GM06990 (cell line): ENCODE measurements at regions not wholly inside any gene's neighbourhood (a gene's known extent, or its start where the extent isn't known, plus 50 kb on each side); places are given as distances from the start of the nearest gene placed in this dataset.

Experiments used
- DNase-seq: peaks from one replicate; pipeline ENCODE4 v3.0.0-alpha.2; 2011; ENCODE audit not compliant: insufficient read length; ENCODE audit errors: extremely low read depth
- H3K27me3 ChIP-seq: replicated peaks from 2 replicates; pipeline ENCODE4 v1.6.0; 2011; ENCODE audit warnings: low read length; ENCODE audit not compliant: control insufficient read depth, insufficient read depth
- H3K36me3 ChIP-seq: 2 replicates; pipeline ENCODE4 v1.5.1; 2011; ENCODE audit warnings: low read length; ENCODE audit not compliant: control insufficient read depth, insufficient read depth
- H3K4me3 ChIP-seq: replicated peaks from 2 replicates; pipeline ENCODE4 v1.5.1; 2011; ENCODE audit warnings: low read depth, mild to moderate bottlenecking, control low read depth, low read length
- CTCF ChIP-seq: IDR thresholded peaks from 2 replicates; pipeline ENCODE4 v1.5.1; 2011; ENCODE audit warnings: low read length, control low read depth, mild to moderate bottlenecking, inconsistent platforms; ENCODE audit not compliant: insufficient read depth, poor library complexity, severe bottlenecking

- DNase-seq, result no peak
Measured at GRCh38 chr3:117843356-117843755, 1133.8 kb downstream of the TUSC7 start.

GRCh38 chr3:117844676-117845075 is 1135.1 kb downstream of the TUSC7 start:
- H3K27me3 ChIP-seq, result no peaks in the 10 kb centered on the region; the same call in 1 of the 2 replicates
- DNase-seq, result no peak
- no peak for TF ChIP-seq CTCF
- no peak overlapping the region for H3K4me3 ChIP-seq
- H3K36me3 ChIP-seq, result no peaks in the 10 kb centered on the region

More at GRCh38 chr3:117843356-117843755, 1133.8 kb downstream of the TUSC7 start:
- H3K36me3 ChIP-seq, result no peaks in the 10 kb centered on the region
- no peaks in the 10 kb centered on the region; the same call in 1 of the 2 replicates for H3K27me3 ChIP-seq
- no peak overlapping the region for H3K4me3 ChIP-seq
- TF ChIP-seq CTCF, result no peak

GRCh38 chr3:117846238-117846637 is 1136.7 kb downstream of the TUSC7 start:
- Histone ChIP-seq H3K36me3 (no peaks in the 10 kb centered on the region), H3K4me3 (no peak overlapping the region), H3K27me3 (no peaks in the 10 kb centered on the region; the same call in 1 of the 2 replicates)
- no peak for DNase-seq
- TF ChIP-seq CTCF, result no peak

DNA sequence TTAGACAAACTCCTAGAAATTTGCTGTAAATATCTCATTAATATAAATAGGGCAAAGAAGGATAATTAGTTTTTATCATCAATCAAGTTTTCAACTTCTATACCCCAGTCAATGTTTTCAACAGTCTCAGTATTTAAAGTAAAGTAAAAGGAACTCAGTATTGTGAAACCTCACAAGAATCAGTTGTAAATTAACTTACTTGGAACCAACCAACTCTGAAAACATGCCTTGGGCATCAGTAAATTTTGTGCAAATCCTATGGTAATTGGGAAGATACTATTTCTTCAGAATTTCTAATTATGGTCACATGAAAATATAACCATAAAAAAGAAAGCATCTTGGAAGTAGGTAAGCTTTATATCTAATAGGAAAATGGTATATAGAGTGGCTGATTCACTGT is 1139.0 kb downstream of the TUSC7 start:
- Histone ChIP-seq H3K4me3 (no peak overlapping the region), H3K27me3 (no peaks in the 10 kb centered on the region; the same call in 1 of the 2 replicates), H3K36me3 (no peaks in the 10 kb centered on the region)
- no peak for DNase-seq
- TF ChIP-seq CTCF, result no peak

- TF ChIP-seq CTCF, result no peak
- DNase-seq, result no peak
- no peaks in the 10 kb centered on the region for H3K27me3 ChIP-seq
- H3K4me3 ChIP-seq, result no peak overlapping the region
- no peaks in the 10 kb centered on the region for H3K36me3 ChIP-seq
Measured at GRCh38 chr3:117853923-117854668, 1144.5 kb downstream of the TUSC7 start.
